ENCODE measurements at regions not wholly inside any gene's neighbourhood (a gene's known extent, or its start where the extent isn't known, plus 50 kb on each side); places are given as distances from the start of the nearest gene placed in this dataset.
"Not testable (repeated sequence)": the region's sequence is repeated elsewhere in the genome, so short reads cannot be mapped to it uniquely, and the experiment has no call there.

DNA sequence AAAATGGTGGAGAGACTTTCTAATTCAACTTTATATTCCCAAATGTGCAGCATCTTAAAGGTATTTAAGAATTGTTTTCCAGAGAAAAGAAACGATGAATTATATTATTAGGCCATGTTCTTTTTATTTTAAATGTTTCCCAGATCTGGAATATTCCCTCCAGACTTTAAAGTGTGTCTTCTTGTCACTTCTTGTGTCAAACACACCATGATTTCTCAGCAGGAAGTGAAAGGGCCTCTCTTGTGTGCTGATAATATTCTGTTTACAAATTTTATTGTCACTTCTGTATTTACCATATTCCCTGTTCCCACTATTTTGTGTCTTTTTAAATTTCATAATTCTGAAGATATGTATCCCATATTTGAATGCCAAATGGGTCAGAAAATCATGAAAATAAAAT, 455.0 kb upstream of the FLRT2 start:
- Histone ChIP-seq H3K36me3 (ENCODE audit: control insufficient read depth in 2 of 3, insufficient read depth in 3 of 3, low read length in 3 of 3) (no peaks in the 10 kb centered on the region), H3K4me1 (ENCODE audit: control insufficient read depth in 2 of 3, insufficient read depth in 2 of 3, low read depth in 1 of 3, low read length in 3 of 3) (no peaks in the 10 kb centered on the region), H3K27ac (ENCODE audit: low read depth in 2 of 2, low read length in 2 of 2) (no peak overlapping the region), H3K9ac (ENCODE audit: low read length in 3 of 3) (no peak overlapping the region), H3K27me3 (ENCODE audit: control insufficient read depth, insufficient read depth, low read length) (no peaks in the 10 kb centered on the region), H3K9me3 (ENCODE audit: control insufficient read depth in 2 of 3, insufficient read depth in 1 of 3, low read length in 3 of 3) (no peaks in the 10 kb centered on the region), H3K4me3 (ENCODE audit: low read length in 3 of 3) (no peak overlapping the region)
- DNase-seq (no peak), FAIRE-seq (no peak)
- intact Hi-C loops (cut with DNase I): no loop called here
- TF ChIP-seq, protein P1, sequence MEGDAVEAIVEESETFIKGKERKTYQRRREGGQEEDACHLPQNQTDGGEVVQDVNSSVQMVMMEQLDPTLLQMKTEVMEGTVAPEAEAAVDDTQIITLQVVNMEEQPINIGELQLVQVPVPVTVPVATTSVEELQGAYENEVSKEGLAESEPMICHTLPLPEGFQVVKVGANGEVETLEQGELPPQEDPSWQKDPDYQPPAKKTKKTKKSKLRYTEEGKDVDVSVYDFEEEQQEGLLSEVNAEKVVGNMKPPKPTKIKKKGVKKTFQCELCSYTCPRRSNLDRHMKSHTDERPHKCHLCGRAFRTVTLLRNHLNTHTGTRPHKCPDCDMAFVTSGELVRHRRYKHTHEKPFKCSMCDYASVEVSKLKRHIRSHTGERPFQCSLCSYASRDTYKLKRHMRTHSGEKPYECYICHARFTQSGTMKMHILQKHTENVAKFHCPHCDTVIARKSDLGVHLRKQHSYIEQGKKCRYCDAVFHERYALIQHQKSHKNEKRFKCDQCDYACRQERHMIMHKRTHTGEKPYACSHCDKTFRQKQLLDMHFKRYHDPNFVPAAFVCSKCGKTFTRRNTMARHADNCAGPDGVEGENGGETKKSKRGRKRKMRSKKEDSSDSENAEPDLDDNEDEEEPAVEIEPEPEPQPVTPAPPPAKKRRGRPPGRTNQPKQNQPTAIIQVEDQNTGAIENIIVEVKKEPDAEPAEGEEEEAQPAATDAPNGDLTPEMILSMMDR (IDR thresholded peaks at IDR 0.05; ENCODE audit: borderline replicate concordance, extremely low read depth, insufficient read depth): no peak

DNA sequence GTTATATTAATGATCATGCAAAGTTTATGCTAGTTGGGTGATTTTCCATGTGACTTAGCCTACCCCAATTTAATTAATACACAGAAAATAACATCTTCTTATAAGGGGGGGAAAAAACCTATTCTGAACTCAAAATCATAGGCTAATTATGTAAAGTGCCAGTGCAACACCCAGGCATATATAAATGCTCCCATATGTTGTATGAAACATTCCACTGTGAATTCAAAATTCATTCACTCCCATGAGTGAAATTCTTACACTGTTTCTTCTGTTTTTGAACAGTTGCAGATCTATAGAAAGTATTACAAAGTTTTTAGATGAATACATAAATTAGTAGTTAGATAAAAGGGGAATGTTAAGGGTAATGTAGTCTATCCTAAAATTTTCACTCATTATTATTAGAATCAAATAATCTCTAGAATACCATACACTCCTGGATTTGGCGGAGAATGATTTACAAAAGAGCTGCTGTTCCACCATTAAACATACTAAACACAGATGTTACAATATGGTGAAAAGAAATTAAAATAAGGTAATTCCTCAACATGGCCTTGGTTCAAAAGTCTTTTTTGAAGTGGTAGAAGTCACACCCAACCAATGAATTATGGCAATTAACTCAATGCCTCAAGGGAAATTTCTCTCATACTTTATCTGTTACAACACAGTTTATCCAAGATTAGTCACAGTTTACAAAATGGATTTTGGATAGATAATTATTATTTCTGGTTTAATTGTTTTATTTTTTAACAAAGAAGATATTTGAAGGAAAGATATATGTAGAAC, 454.1 kb upstream of the FLRT2 start:
- Histone ChIP-seq H3K9me3 (ENCODE audit: control insufficient read depth in 2 of 3, insufficient read depth in 1 of 3, low read length in 3 of 3) (no peaks in the 10 kb centered on the region), H3K4me1 (ENCODE audit: control insufficient read depth in 2 of 3, insufficient read depth in 2 of 3, low read depth in 1 of 3, low read length in 3 of 3) (no peaks in the 10 kb centered on the region), H3K27me3 (ENCODE audit: control insufficient read depth, insufficient read depth, low read length) (no peaks in the 10 kb centered on the region), H3K27ac (ENCODE audit: low read depth in 2 of 2, low read length in 2 of 2) (no peak overlapping the region), H3K4me3 (ENCODE audit: low read length in 3 of 3) (no peak overlapping the region), H3K9ac (ENCODE audit: low read length in 3 of 3) (no peak overlapping the region), H3K36me3 (ENCODE audit: control insufficient read depth in 2 of 3, insufficient read depth in 3 of 3, low read length in 3 of 3) (no peaks in the 10 kb centered on the region)
- no peak for DNase-seq
- FAIRE-seq: peak; percentile 11
- intact Hi-C loops (cut with DNase I): no loop called here
- TF ChIP-seq, protein P1 (IDR thresholded peaks at IDR 0.05; ENCODE audit: borderline replicate concordance, extremely low read depth, insufficient read depth): no peak

DNA sequence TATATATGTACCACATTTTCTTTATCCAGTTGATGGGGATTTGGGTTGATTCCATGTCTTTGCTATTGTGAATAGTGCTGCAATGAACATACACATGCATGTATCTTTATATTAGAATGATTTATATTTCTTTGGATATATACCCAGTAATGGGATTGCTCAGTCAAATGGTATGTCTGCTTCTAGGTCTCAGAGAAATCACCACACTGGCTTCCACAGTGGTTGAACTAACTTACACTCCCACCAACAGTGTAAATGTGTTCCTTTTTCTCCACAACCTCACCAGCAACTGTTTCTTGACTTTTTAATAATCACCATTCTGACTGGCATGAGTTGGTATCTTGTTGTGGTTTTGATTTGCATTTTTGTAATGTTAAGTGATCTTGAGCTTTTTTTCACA, 452.2 kb upstream of the FLRT2 start:
- DNase-seq; H3K9me3 ChIP-seq (ENCODE audit: control insufficient read depth in 2 of 3, insufficient read depth in 1 of 3, low read length in 3 of 3); H3K9ac ChIP-seq (ENCODE audit: low read length in 3 of 3); intact Hi-C loops (cut with DNase I); H3K27me3 ChIP-seq (ENCODE audit: control insufficient read depth, insufficient read depth, low read length); FAIRE-seq; H3K36me3 ChIP-seq (ENCODE audit: control insufficient read depth in 2 of 3, insufficient read depth in 3 of 3, low read length in 3 of 3); H3K4me3 ChIP-seq (ENCODE audit: low read length in 3 of 3); H3K4me1 ChIP-seq (ENCODE audit: control insufficient read depth in 2 of 3, insufficient read depth in 2 of 3, low read depth in 1 of 3, low read length in 3 of 3); H3K27ac ChIP-seq (ENCODE audit: low read depth in 2 of 2, low read length in 2 of 2): not testable (repeated sequence)

DNA sequence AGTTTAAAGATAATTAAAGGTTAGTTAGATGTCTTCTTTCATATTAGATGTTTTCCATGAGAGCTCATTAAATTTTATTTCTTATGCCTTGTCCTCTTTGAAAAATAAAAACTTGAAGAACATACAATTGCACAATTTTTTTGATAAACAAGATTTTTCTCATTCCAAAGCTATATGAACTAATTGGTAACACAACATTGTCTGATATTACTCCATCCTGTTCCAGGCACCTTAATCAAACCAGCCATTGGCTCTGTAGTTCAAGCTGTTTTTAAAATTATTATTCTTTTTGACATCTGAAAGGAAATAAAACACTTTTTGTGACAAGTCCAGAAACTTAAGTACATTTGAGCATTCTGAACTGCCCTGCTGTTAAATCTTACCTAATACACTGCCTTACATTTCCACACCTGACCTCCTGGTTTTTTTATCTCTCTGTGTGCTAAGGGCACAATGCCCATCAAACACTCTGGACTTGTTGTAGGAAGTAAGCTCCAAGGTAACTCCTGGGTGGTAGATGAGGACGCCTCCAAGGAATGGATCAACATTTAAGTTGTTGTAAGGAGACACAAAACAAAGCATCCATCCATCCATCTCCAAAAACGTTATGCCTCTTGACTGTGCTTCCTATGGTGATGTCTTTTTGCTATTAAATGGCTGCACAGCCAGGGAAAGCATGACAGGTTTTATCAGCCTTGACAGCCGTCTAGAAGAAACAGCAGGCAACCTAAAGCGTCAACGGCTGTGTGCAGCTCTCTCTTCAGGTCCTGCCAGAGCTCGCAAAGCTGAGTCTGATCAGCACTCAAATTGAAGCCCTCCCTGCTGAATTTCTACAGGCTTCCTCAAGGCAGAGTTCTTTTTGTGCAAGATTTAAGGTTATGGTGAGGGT, 449.9 kb upstream of the FLRT2 start:
- Histone ChIP-seq H3K4me3 (ENCODE audit: low read length in 3 of 3) (no peak overlapping the region), H3K9me3 (ENCODE audit: control insufficient read depth in 2 of 3, insufficient read depth in 1 of 3, low read length in 3 of 3) (peaks cover 0 to 3% (median 0%) of the 10 kb centered on the region in 3 donors), H3K27me3 (ENCODE audit: control insufficient read depth, insufficient read depth, low read length) (no peaks in the 10 kb centered on the region), H3K36me3 (ENCODE audit: control insufficient read depth in 2 of 3, insufficient read depth in 3 of 3, low read length in 3 of 3) (no peaks in the 10 kb centered on the region), H3K9ac (ENCODE audit: low read length in 3 of 3) (no peak overlapping the region), H3K27ac (ENCODE audit: low read depth in 2 of 2, low read length in 2 of 2) (no peak overlapping the region), H3K4me1 (ENCODE audit: control insufficient read depth in 2 of 3, insufficient read depth in 2 of 3, low read depth in 1 of 3, low read length in 3 of 3) (no peaks in the 10 kb centered on the region)
- DNase-seq: peak in 1 of 5 donors; percentile 25
- no peak for FAIRE-seq
- TF ChIP-seq, protein P1 (IDR thresholded peaks at IDR 0.05; ENCODE audit: borderline replicate concordance, extremely low read depth, insufficient read depth): no peak
- intact Hi-C loops (cut with DNase I): no loop called here

Data from kidney (tissue), 13 donors.